Esophagus (tissue), 2 donors: ENCODE measurements at regions not wholly inside any gene's neighbourhood (a gene's known extent, or its start where the extent isn't known, plus 50 kb on each side); places are given as distances from the start of the nearest gene placed in this dataset.

Experiments
- H3K27ac ChIP-seq, 2 donors: one replicate each; pipeline ENCODE4 v1.5.1; 2013; ENCODE audit warnings: low read depth in 2 of 2, mild to moderate bottlenecking in 2 of 2, inconsistent platforms in 1 of 2, low read length in 1 of 2, moderate library complexity in 1 of 2
- H3K27me3 ChIP-seq, 2 donors: one replicate each; pipeline ENCODE4 v1.6.1; 2013; ENCODE audit warnings: low read length in 2 of 2, control low read depth in 1 of 2, mild to moderate bottlenecking in 1 of 2; ENCODE audit not compliant: insufficient read depth in 2 of 2, control insufficient read depth in 1 of 2
- H3K36me3 ChIP-seq, 2 donors: one replicate each; pipeline ENCODE4 v1.6.1; 2013; ENCODE audit warnings: low read length in 1 of 2; ENCODE audit not compliant: control insufficient read depth in 2 of 2, insufficient read depth in 2 of 2
- H3K4me1 ChIP-seq, 2 donors: one replicate each; pipeline ENCODE4 v1.6.1; 2013; ENCODE audit warnings: low read length in 1 of 2; ENCODE audit not compliant: control insufficient read depth in 2 of 2, insufficient read depth in 2 of 2
- H3K4me3 ChIP-seq, 2 donors: one replicate each; pipeline ENCODE4 v1.5.1; 2013; ENCODE audit warnings: low read length in 2 of 2, mild to moderate bottlenecking in 2 of 2, low read depth in 1 of 2, moderate library complexity in 1 of 2
- H3K9me3 ChIP-seq, 2 donors: one replicate each; pipeline ENCODE4 v1.6.1; 2013; ENCODE audit warnings: mild to moderate bottlenecking in 2 of 2, low read depth in 1 of 2, low read length in 1 of 2, moderate library complexity in 1 of 2; ENCODE audit not compliant: control insufficient read depth in 2 of 2, insufficient read depth in 1 of 2
- WGBS, 2 donors: extraction: QIAGEN DNeasy Blood & Tissue Kit; methylation state at CpG; one replicate each; pipeline ENCODE4 v1.1.7; 2013; 5-methylcytosine and 5-hydroxymethylcytosine counted together
- donor health status: healthy with polysubstance abuse.
- donor health status: Bipolar disorder and iron deficiency.

- H3K4me3 ChIP-seq = no peak overlapping the region
- peaks cover 0 to 2% of the 10 kb centered on the region in 2 donors for H3K4me1 ChIP-seq
- WGBS, 2 donors = 85% methylated on average over 7 of the region's 7 CpGs
Observed at GRCh38 chr1:5740450-5740849, 251.8 kb downstream of the NPHP4 start.

DNA sequence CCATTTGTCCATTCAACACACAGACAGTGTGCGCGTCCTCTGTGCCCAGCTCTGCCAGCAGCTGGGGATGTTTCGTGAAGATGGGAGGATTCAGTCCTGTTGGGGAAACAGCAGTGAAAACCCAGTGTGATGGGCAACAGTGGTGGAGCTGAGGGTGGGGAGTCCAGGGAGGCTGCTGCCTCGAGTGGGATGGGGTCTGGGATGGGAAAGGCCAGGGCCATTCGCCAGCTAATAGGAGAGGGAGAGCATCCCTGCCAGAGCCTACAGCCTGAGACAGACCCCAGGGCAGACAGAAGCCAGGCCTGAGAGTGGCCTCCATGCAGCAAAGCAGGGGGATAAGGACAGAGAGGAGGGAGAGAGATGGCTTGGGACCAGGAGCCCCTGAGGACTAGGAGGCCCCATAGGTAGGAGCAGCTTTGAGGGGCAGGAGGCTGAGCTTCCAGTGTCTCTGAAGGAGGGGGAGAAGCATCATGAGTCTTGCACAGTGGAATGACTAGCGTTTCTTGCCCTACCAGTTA lies 252.6 kb downstream of the NPHP4 start:
- Histone ChIP-seq H3K4me3 (no peak overlapping the region), H3K9me3 (peaks cover 0 to 2% of the 10 kb centered on the region in 2 donors), H3K36me3 (no peaks in the 10 kb centered on the region), H3K27me3 (peaks cover 0 to under 1% of the 10 kb centered on the region in 2 donors), H3K27ac (no peak overlapping the region), H3K4me1 (peaks cover 0 to 2% of the 10 kb centered on the region in 2 donors)
- WGBS, 2 donors = 69 to 72% methylated on average over 6 of the region's 6 CpGs

More at GRCh38 chr1:5740450-5740849, 251.8 kb downstream of the NPHP4 start:
- Histone ChIP-seq H3K27ac (no peak overlapping the region), H3K9me3 (peaks cover 0 to 2% of the 10 kb centered on the region in 2 donors), H3K27me3 (peaks cover 0 to 7% of the 10 kb centered on the region in 2 donors), H3K36me3 (no peaks in the 10 kb centered on the region)

GRCh38 chr1:5738911-5739462 lies 253.2 kb downstream of the NPHP4 start:
- 78 to 84% methylated on average over 8 of the region's 8 CpGs for WGBS, 2 donors
- peaks cover 0 to 2% of the 10 kb centered on the region in 2 donors for H3K4me1 ChIP-seq
- no peak overlapping the region for H3K27ac ChIP-seq
- no peak overlapping the region for H3K4me3 ChIP-seq
- peaks cover 0 to 2% of the 10 kb centered on the region in 2 donors for H3K9me3 ChIP-seq
- no peaks in the 10 kb centered on the region for H3K36me3 ChIP-seq
- no peaks in the 10 kb centered on the region for H3K27me3 ChIP-seq

- no peaks in the 10 kb centered on the region for H3K27me3 ChIP-seq
- no peak overlapping the region for H3K27ac ChIP-seq
- H3K36me3 ChIP-seq = no peaks in the 10 kb centered on the region
- 66 to 78% methylated on average over 4 of the region's 4 CpGs for WGBS, 2 donors
- no peak overlapping the region for H3K4me3 ChIP-seq
- H3K9me3 ChIP-seq = peaks cover under 1 to 2% of the 10 kb centered on the region in 2 donors
- peaks cover 0 to 2% of the 10 kb centered on the region in 2 donors for H3K4me1 ChIP-seq
Observed at GRCh38 chr1:5737081-5737480, 255.1 kb downstream of the NPHP4 start.

DNA sequence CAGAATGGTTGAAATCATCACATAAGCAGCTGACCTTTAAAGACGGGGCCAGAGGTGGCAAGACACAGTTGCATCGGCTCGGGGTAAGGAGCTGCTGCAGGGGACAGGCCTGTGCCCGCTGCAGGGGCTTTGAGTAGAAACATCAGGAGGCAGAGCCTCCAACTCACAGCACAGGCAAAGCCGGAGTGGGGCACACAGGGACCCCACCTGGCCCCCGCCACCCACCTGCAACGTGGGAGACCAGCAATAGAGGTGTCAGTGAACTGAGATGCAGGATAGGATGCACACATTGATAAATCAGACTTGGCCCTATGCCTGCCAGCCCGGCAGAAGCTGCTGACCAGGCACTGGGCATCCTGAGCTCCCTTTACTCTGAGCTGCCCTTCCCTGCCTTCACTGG lies 257.2 kb downstream of the NPHP4 start:
- Histone ChIP-seq H3K4me1 (peaks cover 0 to 2% of the 10 kb centered on the region in 2 donors), H3K4me3 (no peak overlapping the region), H3K36me3 (no peaks in the 10 kb centered on the region), H3K27ac (no peak overlapping the region), H3K9me3 (peaks cover 0 to 2% of the 10 kb centered on the region in 2 donors), H3K27me3 (no peaks in the 10 kb centered on the region)
- WGBS, 2 donors = 70 to 78% methylated on average over 8 of the region's 8 CpGs

DNA sequence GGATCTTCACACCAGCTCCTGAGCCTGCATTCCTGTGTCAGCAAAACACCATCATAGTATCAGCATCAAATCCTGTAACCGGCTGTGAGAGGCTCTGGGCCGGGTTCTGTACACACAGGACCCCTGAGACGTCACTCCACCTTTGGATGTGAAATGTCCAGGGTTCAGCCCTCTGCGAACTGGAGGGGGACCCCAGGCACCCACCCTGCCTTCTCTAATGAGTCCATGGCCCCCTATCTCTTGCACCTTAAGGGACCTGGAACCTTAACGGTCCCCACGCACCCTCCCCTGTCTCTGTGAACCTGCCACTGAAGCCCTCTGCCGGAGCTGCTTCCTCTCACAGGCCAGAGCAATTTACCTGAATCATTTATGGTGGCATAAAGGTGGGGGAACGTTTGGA lies 257.8 kb downstream of the NPHP4 start:
- Histone ChIP-seq H3K4me1 (no peaks in the 10 kb centered on the region), H3K36me3 (no peaks in the 10 kb centered on the region), H3K27ac (no peak overlapping the region), H3K4me3 (no peak overlapping the region), H3K27me3 (no peaks in the 10 kb centered on the region), H3K9me3 (peaks cover 0 to 2% of the 10 kb centered on the region in 2 donors)
- WGBS, 2 donors = 75 to 77% methylated on average over 8 of the region's 8 CpGs

GRCh38 chr1:5733596-5733995 lies 258.6 kb downstream of the NPHP4 start:
- H3K27ac ChIP-seq = no peak overlapping the region
- H3K4me1 ChIP-seq = no peaks in the 10 kb centered on the region
- H3K4me3 ChIP-seq = no peak overlapping the region
- no peaks in the 10 kb centered on the region for H3K27me3 ChIP-seq
- 82% methylated on average over 11 to 13 of the region's 13 CpGs for WGBS, 2 donors
- no peaks in the 10 kb centered on the region for H3K36me3 ChIP-seq
- peaks cover 0 to 2% of the 10 kb centered on the region in 2 donors for H3K9me3 ChIP-seq

GRCh38 chr1:5731110-5731423 lies 261.2 kb downstream of the NPHP4 start:
- Histone ChIP-seq H3K4me1 (no peaks in the 10 kb centered on the region), H3K9me3 (peaks cover 0 to 2% of the 10 kb centered on the region in 2 donors), H3K36me3 (no peaks in the 10 kb centered on the region), H3K27me3 (peaks cover 0 to 3% of the 10 kb centered on the region in 2 donors), H3K4me3 (no peak overlapping the region), H3K27ac (no peak overlapping the region)
- WGBS, 2 donors = 82 to 85% methylated on average over 5 of the region's 5 CpGs

- Histone ChIP-seq H3K9me3 (peaks cover 0 to 2% of the 10 kb centered on the region in 2 donors), H3K4me1 (no peaks in the 10 kb centered on the region), H3K27ac (no peak overlapping the region), H3K36me3 (no peaks in the 10 kb centered on the region), H3K27me3 (peaks cover 0 to 3% of the 10 kb centered on the region in 2 donors), H3K4me3 (no peak overlapping the region)
- 89 to 91% methylated on average over 16 of the region's 16 CpGs for WGBS, 2 donors
Observed at GRCh38 chr1:5730272-5731109, 261.7 kb downstream of the NPHP4 start.
